ENCODE measurements at regions not wholly inside any gene's neighbourhood (a gene's known extent, or its start where the extent isn't known, plus 50 kb on each side); places are given as distances from the start of the nearest gene placed in this dataset.

- DNase-seq (ENCODE audit: low spot score) = no peak
- TF ChIP-seq CTCF (IDR thresholded peaks at IDR 0.05; ENCODE audit: borderline replicate concordance, control extremely low read depth, extremely low read depth, insufficient read depth, missing control alignments) = no peak
- in situ Hi-C loops (cut with MboI; ENCODE audit: low sequenced_read_pairs, unreplicated experiment) = no loop called here
Observed at GRCh38 chr20:11445161-11445560, 472.5 kb upstream of the BTBD3 start.

GRCh38 chr20:11445891-11446290, 471.8 kb upstream of the BTBD3 start:
- no peak for DNase-seq (ENCODE audit: low spot score)
- in situ Hi-C loops (cut with MboI; ENCODE audit: low sequenced_read_pairs, unreplicated experiment) = no loop called here
- no peak for TF ChIP-seq CTCF (IDR thresholded peaks at IDR 0.05; ENCODE audit: borderline replicate concordance, control extremely low read depth, extremely low read depth, insufficient read depth, missing control alignments)

GRCh38 chr20:11447371-11448100, 470.2 kb upstream of the BTBD3 start:
- in situ Hi-C loops (cut with MboI; ENCODE audit: low sequenced_read_pairs, unreplicated experiment) = no loop called here
- DNase-seq (ENCODE audit: low spot score) = no peak
- no peak for TF ChIP-seq CTCF (IDR thresholded peaks at IDR 0.05; ENCODE audit: borderline replicate concordance, control extremely low read depth, extremely low read depth, insufficient read depth, missing control alignments)

GRCh38 chr20:11448554-11448953, 469.1 kb upstream of the BTBD3 start:
- TF ChIP-seq CTCF (IDR thresholded peaks at IDR 0.05; ENCODE audit: borderline replicate concordance, control extremely low read depth, extremely low read depth, insufficient read depth, missing control alignments) = no peak
- no peak for DNase-seq (ENCODE audit: low spot score)
- in situ Hi-C loops (cut with MboI; ENCODE audit: low sequenced_read_pairs, unreplicated experiment) = no loop called here

GRCh38 chr20:11451793-11452291, 465.9 kb upstream of the BTBD3 start:
- no peak for TF ChIP-seq CTCF (IDR thresholded peaks at IDR 0.05; ENCODE audit: borderline replicate concordance, control extremely low read depth, extremely low read depth, insufficient read depth, missing control alignments)
- no peak for DNase-seq (ENCODE audit: low spot score)
- in situ Hi-C loops (cut with MboI; ENCODE audit: low sequenced_read_pairs, unreplicated experiment) = no loop called here

GRCh38 chr20:11452326-11452725, 465.4 kb upstream of the BTBD3 start:
- TF ChIP-seq CTCF (IDR thresholded peaks at IDR 0.05; ENCODE audit: borderline replicate concordance, control extremely low read depth, extremely low read depth, insufficient read depth, missing control alignments) = no peak
- no peak for DNase-seq (ENCODE audit: low spot score)
- in situ Hi-C loops (cut with MboI; ENCODE audit: low sequenced_read_pairs, unreplicated experiment) = no loop called here

All from GM13976 (cell line).